ENCODE measurements at regions not wholly inside any gene's neighbourhood (a gene's known extent, or its start where the extent isn't known, plus 50 kb on each side); places are given as distances from the start of the nearest gene placed in this dataset.

DNA sequence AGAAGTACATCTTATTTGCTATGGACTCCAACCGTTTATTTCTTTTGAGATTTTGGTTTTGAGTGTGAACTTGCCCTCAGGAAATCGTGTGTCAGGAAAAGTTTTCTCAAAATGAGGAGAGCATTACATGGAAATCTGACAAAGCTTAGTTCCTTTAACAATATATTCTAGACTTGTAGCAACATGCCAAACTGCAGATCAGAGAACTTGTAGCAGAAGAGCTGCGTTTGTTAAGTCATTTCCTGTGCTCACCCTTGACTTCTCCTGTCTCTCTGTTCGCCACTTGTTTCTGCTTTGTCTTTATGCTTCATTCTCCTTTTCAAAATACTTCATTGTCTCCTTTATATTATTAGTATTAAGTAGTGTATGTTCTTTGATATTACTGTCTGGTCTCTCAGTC, 116.6 kb upstream of the FOXP2 start:
- TF ChIP-seq, protein P1, sequence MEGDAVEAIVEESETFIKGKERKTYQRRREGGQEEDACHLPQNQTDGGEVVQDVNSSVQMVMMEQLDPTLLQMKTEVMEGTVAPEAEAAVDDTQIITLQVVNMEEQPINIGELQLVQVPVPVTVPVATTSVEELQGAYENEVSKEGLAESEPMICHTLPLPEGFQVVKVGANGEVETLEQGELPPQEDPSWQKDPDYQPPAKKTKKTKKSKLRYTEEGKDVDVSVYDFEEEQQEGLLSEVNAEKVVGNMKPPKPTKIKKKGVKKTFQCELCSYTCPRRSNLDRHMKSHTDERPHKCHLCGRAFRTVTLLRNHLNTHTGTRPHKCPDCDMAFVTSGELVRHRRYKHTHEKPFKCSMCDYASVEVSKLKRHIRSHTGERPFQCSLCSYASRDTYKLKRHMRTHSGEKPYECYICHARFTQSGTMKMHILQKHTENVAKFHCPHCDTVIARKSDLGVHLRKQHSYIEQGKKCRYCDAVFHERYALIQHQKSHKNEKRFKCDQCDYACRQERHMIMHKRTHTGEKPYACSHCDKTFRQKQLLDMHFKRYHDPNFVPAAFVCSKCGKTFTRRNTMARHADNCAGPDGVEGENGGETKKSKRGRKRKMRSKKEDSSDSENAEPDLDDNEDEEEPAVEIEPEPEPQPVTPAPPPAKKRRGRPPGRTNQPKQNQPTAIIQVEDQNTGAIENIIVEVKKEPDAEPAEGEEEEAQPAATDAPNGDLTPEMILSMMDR (IDR thresholded peaks at IDR 0.05): no peak
- TF ChIP-seq POLR2A (IDR thresholded peaks at IDR 0.05): no peak
